NT2/D1 (cell line): ENCODE measurements at regions not wholly inside any gene's neighbourhood (a gene's known extent, or its start where the extent isn't known, plus 50 kb on each side); places are given as distances from the start of the nearest gene placed in this dataset.

ENCODE experiments used
- SUZ12 ChIP-seq: IDR thresholded peaks from 2 replicates; pipeline ENCODE4 v1.6.1; 2011; ENCODE audit not compliant: insufficient read length, insufficient read depth; ENCODE audit errors: extremely low read depth
- YY1 ChIP-seq: IDR thresholded peaks from 2 replicates; pipeline ENCODE4 v1.6.1; 2011; ENCODE audit not compliant: insufficient read length, insufficient read depth
- ZNF274 ChIP-seq: IDR thresholded peaks from 2 replicates; pipeline ENCODE4 v1.6.1; 2011; ENCODE audit warnings: mild to moderate bottlenecking, low read depth, low read length

GRCh38 chr4:188214861-188215260 lies 75.6 kb downstream of the TRIML1 start:
- no peak for TF ChIP-seq ZNF274
- no peak for TF ChIP-seq YY1
- TF ChIP-seq SUZ12, result no peak
